Esophagus muscularis mucosa (tissue), 4 donors: ENCODE measurements at regions not wholly inside any gene's neighbourhood (a gene's known extent, or its start where the extent isn't known, plus 50 kb on each side); places are given as distances from the start of the nearest gene placed in this dataset.

Experiments
- DNase-seq: peaks from one replicate; pipeline ENCODE4 v3.0.0-alpha.2; 2017; ENCODE audit errors: extremely low spot score
- H3K27ac ChIP-seq, 4 donors: fragments of 200-600 bp; sonication (generic); replicated peaks in 1 of 4; 1 replicate in 3 of 4; 2 replicates in 1 of 4; pipeline ENCODE4 v1.5.1; 2016 to 2019; ENCODE audit warnings: mild to moderate bottlenecking in 1 of 4
- H3K27me3 ChIP-seq, 4 donors: fragments of 200-600 bp; sonication (generic); one replicate each; pipeline versions ENCODE4 v1.5.1 to v1.6.0; 2016 to 2019
- H3K36me3 ChIP-seq, 4 donors: fragments of 200-600 bp; sonication (generic); one replicate each; pipeline ENCODE4 v1.5.1; 2016 to 2019
- H3K4me1 ChIP-seq, 4 donors: fragments of 200-600 bp; sonication (generic); one replicate each; pipeline ENCODE4 v1.5.1; 2016 to 2019
- H3K4me3 ChIP-seq, 4 donors: fragments of 200-600 bp; sonication (generic); 1 replicate in 2 of 4; 2 replicates in 2 of 4; pipeline ENCODE4 v1.5.1; 2016 to 2019; ENCODE audit warnings: mild to moderate bottlenecking in 4 of 4, moderate library complexity in 1 of 4
- H3K9me3 ChIP-seq, 4 donors: fragments of 200-600 bp; sonication (generic); 1 replicate in 3 of 4; 2 replicates in 1 of 4; pipeline ENCODE4 v1.5.1; 2016 to 2019
- CTCF ChIP-seq, 3 experiments: fragments of 200-600 bp in 2 of 3; fragments of 450-650 bp in 1 of 3; sonication (generic) in 2 of 3; IDR thresholded peaks; one replicate each; pipeline ENCODE4 v1.5.1; 2017 to 2019; ENCODE audit warnings: antibody characterized with exemption in 3 of 3, mild to moderate bottlenecking in 2 of 3, moderate library complexity in 1 of 3
- EP300 ChIP-seq: sonication (generic); formaldehyde crosslinking; IDR thresholded peaks from one replicate; pipeline ENCODE4 v1.6.1; 2017; ENCODE audit warnings: antibody characterized with exemption
- POLR2A ChIP-seq: fragments of 450-650 bp; IDR thresholded peaks from one replicate; pipeline ENCODE4 v1.6.1; 2017; ENCODE audit warnings: antibody characterized with exemption, moderate library complexity, mild to moderate bottlenecking, low read depth
- POLR2AphosphoS5 ChIP-seq, 2 donors: sonication (generic); formaldehyde crosslinking; IDR thresholded peaks; one replicate each; pipeline ENCODE4 v1.6.1; 2017; ENCODE audit warnings: antibody characterized with exemption in 2 of 2
- WGBS: methylation state at CpG from one replicate; pipeline ENCODE4 v1.1.5; 2018; 5-methylcytosine and 5-hydroxymethylcytosine counted together
- intact Hi-C: fragments of 100-400 bp; cut with DNase I; formaldehyde crosslinking; loops from one replicate; pipeline ENCODE4 v1.15.1; 2023

GRCh38 chr4:186813377-186814068, 89.9 kb upstream of the FAT1 start:
- H3K4me3 ChIP-seq: no peak overlapping the region
- DNase-seq: no peak
- intact Hi-C loops: no loop called here
- 90% methylated on average over 3 of the region's 3 CpGs for WGBS
- no peaks in the 10 kb centered on the region for H3K4me1 ChIP-seq
- H3K36me3 ChIP-seq: no peaks in the 10 kb centered on the region
- H3K27ac ChIP-seq: no peak overlapping the region
- H3K9me3 ChIP-seq: no peaks in the 10 kb centered on the region
- no peaks in the 10 kb centered on the region for H3K27me3 ChIP-seq
- TF ChIP-seq POLR2A: no peak
- no peak for TF ChIP-seq EP300
- no peak for TF ChIP-seq CTCF (IDR thresholded peaks at IDR 0.05)
- TF ChIP-seq POLR2AphosphoS5 (IDR thresholded peaks at IDR 0.05): no peak

- 44% methylated on average over 2 of the region's 2 CpGs for WGBS
- intact Hi-C loops: no loop called here
Observed at GRCh38 chr4:186814535-186815070, 90.9 kb upstream of the FAT1 start.

GRCh38 chr4:186819342-186820086, 95.9 kb upstream of the FAT1 start:
- Histone ChIP-seq H3K36me3 (no peaks in the 10 kb centered on the region), H3K4me1 (peaks cover 0 to 11% (median 10%) of the 10 kb centered on the region in 4 donors), H3K4me3 (no peak overlapping the region), H3K27me3 (no peaks in the 10 kb centered on the region), H3K27ac (no peak overlapping the region), H3K9me3 (no peaks in the 10 kb centered on the region)
- intact Hi-C loops: no loop called here
- no peak for TF ChIP-seq POLR2AphosphoS5 (IDR thresholded peaks at IDR 0.05)
- TF ChIP-seq POLR2A: no peak
- TF ChIP-seq EP300: no peak
- TF ChIP-seq CTCF (IDR thresholded peaks at IDR 0.05): no peak
- 83% methylated on average over 3 of the region's 3 CpGs for WGBS
- DNase-seq: no peak

More at GRCh38 chr4:186814535-186815070, 90.9 kb upstream of the FAT1 start:
- Histone ChIP-seq H3K27me3 (no peaks in the 10 kb centered on the region), H3K4me3 (no peak overlapping the region), H3K36me3 (no peaks in the 10 kb centered on the region), H3K27ac (no peak overlapping the region), H3K9me3 (no peaks in the 10 kb centered on the region), H3K4me1 (no peaks in the 10 kb centered on the region)
- TF ChIP-seq CTCF (IDR thresholded peaks at IDR 0.05) (no peak), POLR2A (no peak), POLR2AphosphoS5 (IDR thresholded peaks at IDR 0.05) (no peak), EP300 (no peak)
- DNase-seq: no peak

GRCh38 chr4:186820391-186820891, 96.8 kb upstream of the FAT1 start:
- intact Hi-C loops: no loop called here
- TF ChIP-seq EP300: no peak
- no peak for TF ChIP-seq CTCF (IDR thresholded peaks at IDR 0.05)
- TF ChIP-seq POLR2A: no peak
- TF ChIP-seq POLR2AphosphoS5 (IDR thresholded peaks at IDR 0.05): no peak
- no peak overlapping the region for H3K27ac ChIP-seq
- H3K4me3 ChIP-seq: no peak overlapping the region
- H3K27me3 ChIP-seq: no peaks in the 10 kb centered on the region
- H3K9me3 ChIP-seq: no peaks in the 10 kb centered on the region
- no peaks in the 10 kb centered on the region for H3K36me3 ChIP-seq
- H3K4me1 ChIP-seq: peaks cover 0 to 11% (median 10%) of the 10 kb centered on the region in 4 donors
- WGBS: 24% methylated on average over 4 of the region's 4 CpGs
- no peak for DNase-seq
